ENCODE measurements at regions not wholly inside any gene's neighbourhood (a gene's known extent, or its start where the extent isn't known, plus 50 kb on each side); places are given as distances from the start of the nearest gene placed in this dataset.

DNA sequence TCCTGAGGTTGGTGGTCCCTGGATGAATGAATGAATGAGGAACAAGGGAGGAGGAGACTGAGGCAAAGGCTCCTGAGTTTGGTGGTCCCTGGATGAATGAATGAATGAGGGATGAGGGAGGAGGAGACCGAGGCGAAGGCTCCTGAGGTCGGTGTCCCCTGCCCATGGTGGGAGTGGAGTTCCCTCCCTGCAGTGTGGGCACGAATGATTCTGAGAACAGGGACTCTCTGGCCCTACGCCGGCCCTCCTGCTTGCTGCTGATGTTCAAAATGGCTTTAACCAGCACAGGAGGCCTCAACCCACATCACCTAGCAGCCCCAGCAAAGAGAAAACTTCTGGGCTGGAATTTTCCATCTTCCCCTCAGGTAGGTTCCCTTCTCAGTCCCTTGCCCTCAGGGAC lies 377.8 kb downstream of the IRX2 start (continued):
- TF ChIP-seq, protein P1, sequence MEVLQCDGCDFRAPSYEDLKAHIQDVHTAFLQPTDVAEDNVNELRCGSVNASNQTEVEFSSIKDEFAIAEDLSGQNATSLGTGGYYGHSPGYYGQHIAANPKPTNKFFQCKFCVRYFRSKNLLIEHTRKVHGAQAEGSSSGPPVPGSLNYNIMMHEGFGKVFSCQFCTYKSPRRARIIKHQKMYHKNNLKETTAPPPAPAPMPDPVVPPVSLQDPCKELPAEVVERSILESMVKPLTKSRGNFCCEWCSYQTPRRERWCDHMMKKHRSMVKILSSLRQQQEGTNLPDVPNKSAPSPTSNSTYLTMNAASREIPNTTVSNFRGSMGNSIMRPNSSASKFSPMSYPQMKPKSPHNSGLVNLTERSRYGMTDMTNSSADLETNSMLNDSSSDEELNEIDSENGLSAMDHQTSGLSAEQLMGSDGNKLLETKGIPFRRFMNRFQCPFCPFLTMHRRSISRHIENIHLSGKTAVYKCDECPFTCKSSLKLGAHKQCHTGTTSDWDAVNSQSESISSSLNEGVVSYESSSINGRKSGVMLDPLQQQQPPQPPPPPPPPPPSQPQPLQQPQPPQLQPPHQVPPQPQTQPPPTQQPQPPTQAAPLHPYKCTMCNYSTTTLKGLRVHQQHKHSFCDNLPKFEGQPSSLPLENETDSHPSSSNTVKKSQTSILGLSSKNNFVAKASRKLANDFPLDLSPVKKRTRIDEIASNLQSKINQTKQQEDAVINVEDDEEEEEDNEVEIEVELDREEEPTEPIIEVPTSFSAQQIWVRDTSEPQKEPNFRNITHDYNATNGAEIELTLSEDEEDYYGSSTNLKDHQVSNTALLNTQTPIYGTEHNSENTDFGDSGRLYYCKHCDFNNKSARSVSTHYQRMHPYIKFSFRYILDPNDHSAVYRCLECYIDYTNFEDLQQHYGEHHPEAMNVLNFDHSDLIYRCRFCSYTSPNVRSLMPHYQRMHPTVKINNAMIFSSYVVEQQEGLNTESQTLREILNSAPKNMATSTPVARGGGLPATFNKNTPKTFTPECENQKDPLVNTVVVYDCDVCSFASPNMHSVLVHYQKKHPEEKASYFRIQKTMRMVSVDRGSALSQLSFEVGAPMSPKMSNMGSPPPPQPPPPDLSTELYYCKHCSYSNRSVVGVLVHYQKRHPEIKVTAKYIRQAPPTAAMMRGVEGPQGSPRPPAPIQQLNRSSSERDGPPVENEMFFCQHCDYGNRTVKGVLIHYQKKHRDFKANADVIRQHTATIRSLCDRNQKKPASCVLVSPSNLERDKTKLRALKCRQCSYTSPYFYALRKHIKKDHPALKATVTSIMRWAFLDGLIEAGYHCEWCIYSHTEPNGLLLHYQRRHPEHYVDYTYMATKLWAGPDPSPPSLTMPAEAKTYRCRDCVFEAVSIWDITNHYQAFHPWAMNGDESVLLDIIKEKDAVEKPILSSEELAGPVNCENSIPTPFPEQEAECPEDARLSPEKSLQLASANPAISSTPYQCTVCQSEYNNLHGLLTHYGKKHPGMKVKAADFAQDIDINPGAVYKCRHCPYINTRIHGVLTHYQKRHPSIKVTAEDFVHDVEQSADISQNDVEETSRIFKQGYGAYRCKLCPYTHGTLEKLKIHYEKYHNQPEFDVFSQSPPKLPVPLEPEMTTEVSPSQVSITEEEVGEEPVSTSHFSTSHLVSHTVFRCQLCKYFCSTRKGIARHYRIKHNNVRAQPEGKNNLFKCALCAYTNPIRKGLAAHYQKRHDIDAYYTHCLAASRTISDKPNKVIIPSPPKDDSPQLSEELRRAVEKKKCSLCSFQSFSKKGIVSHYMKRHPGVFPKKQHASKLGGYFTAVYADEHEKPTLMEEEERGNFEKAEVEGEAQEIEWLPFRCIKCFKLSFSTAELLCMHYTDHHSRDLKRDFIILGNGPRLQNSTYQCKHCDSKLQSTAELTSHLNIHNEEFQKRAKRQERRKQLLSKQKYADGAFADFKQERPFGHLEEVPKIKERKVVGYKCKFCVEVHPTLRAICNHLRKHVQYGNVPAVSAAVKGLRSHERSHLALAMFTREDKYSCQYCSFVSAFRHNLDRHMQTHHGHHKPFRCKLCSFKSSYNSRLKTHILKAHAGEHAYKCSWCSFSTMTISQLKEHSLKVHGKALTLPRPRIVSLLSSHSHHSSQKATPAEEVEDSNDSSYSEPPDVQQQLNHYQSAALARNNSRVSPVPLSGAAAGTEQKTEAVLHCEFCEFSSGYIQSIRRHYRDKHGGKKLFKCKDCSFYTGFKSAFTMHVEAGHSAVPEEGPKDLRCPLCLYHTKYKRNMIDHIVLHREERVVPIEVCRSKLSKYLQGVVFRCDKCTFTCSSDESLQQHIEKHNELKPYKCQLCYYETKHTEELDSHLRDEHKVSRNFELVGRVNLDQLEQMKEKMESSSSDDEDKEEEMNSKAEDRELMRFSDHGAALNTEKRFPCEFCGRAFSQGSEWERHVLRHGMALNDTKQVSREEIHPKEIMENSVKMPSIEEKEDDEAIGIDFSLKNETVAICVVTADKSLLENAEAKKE (CRISPR knock-in tag; IDR thresholded peaks at IDR 0.05), result no peak
- TF ChIP-seq JUNB (IDR thresholded peaks at IDR 0.05; ENCODE audit: unreplicated experiment) (no peak), EZH2phosphoT487 (IDR thresholded peaks at IDR 0.05; ENCODE audit: unreplicated experiment) (no peak)
- TF ChIP-seq, protein P2, sequence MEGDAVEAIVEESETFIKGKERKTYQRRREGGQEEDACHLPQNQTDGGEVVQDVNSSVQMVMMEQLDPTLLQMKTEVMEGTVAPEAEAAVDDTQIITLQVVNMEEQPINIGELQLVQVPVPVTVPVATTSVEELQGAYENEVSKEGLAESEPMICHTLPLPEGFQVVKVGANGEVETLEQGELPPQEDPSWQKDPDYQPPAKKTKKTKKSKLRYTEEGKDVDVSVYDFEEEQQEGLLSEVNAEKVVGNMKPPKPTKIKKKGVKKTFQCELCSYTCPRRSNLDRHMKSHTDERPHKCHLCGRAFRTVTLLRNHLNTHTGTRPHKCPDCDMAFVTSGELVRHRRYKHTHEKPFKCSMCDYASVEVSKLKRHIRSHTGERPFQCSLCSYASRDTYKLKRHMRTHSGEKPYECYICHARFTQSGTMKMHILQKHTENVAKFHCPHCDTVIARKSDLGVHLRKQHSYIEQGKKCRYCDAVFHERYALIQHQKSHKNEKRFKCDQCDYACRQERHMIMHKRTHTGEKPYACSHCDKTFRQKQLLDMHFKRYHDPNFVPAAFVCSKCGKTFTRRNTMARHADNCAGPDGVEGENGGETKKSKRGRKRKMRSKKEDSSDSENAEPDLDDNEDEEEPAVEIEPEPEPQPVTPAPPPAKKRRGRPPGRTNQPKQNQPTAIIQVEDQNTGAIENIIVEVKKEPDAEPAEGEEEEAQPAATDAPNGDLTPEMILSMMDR (conservative IDR thresholded peaks at IDR 0.05; ENCODE audit: low read depth in 2 of 2), result no peak

DNA sequence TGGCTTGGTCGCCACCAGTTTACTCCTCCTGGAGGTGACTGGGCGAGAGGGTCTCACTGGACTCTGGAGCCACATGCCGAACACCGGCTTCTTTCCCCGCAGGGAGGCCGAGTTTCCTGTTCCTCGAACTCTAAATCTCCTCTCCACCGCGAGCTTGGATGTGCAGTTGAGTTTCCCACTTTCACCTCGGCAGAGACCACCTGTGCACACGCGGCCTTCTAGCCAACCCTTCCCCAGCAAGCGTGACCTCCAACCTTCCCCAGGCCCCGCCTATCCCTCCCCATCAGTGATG lies 380.1 kb downstream of the IRX2 start:
- TF ChIP-seq, protein P3, sequence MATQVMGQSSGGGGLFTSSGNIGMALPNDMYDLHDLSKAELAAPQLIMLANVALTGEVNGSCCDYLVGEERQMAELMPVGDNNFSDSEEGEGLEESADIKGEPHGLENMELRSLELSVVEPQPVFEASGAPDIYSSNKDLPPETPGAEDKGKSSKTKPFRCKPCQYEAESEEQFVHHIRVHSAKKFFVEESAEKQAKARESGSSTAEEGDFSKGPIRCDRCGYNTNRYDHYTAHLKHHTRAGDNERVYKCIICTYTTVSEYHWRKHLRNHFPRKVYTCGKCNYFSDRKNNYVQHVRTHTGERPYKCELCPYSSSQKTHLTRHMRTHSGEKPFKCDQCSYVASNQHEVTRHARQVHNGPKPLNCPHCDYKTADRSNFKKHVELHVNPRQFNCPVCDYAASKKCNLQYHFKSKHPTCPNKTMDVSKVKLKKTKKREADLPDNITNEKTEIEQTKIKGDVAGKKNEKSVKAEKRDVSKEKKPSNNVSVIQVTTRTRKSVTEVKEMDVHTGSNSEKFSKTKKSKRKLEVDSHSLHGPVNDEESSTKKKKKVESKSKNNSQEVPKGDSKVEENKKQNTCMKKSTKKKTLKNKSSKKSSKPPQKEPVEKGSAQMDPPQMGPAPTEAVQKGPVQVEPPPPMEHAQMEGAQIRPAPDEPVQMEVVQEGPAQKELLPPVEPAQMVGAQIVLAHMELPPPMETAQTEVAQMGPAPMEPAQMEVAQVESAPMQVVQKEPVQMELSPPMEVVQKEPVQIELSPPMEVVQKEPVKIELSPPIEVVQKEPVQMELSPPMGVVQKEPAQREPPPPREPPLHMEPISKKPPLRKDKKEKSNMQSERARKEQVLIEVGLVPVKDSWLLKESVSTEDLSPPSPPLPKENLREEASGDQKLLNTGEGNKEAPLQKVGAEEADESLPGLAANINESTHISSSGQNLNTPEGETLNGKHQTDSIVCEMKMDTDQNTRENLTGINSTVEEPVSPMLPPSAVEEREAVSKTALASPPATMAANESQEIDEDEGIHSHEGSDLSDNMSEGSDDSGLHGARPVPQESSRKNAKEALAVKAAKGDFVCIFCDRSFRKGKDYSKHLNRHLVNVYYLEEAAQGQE (IDR thresholded peaks at IDR 0.05; ENCODE audit: unreplicated experiment), result no peak
- no peak for TF ChIP-seq JUNB (IDR thresholded peaks at IDR 0.05; ENCODE audit: unreplicated experiment)
- Mint-ChIP-seq H3K27ac (no peak overlapping the region), H3K36me3 (ENCODE audit: low read depth) (no peaks in the 10 kb centered on the region; the same call in 1 of the 3 replicates), H3K4me3 (no peak overlapping the region), H3K4me1 (peaks cover 3% of the 10 kb centered on the region; the same call in 2 of the 3 replicates), H3K9me3 (peaks cover 11% of the 10 kb centered on the region), H3K27me3 (ENCODE audit: insufficient read depth, low read depth, poor library complexity) (peaks cover 3% of the 10 kb centered on the region)
- Histone ChIP-seq H4K20me1 (replicated peaks; ENCODE audit: insufficient read depth) (no peaks in the 10 kb centered on the region), H3K9me2 (ENCODE audit: insufficient read depth) (no peaks in the 10 kb centered on the region), H3K27ac (ENCODE audit: low read depth) (no peak overlapping the region), H3K4me2 (no peak overlapping the region), H3K27me3 (ENCODE audit: insufficient read depth) (no peaks in the 10 kb centered on the region), H3F3A (replicated peaks; ENCODE audit: low read depth) (no peaks in the 10 kb centered on the region), H2AFZ (no peak overlapping the region), H3K36me3 (ENCODE audit: insufficient read depth) (no peaks in the 10 kb centered on the region), H3K4me3 (no peak overlapping the region), H3K4me1 (ENCODE audit: insufficient read depth) (no peaks in the 10 kb centered on the region), H3K79me2 (replicated peaks; ENCODE audit: insufficient read depth) (no peaks in the 10 kb centered on the region)
- ATAC-seq (no peak), DNase-seq (ENCODE audit: low spot score) (no peak)

All from GM23338 (cell line).